NT2/D1 (cell line): ENCODE measurements at regions not wholly inside any gene's neighbourhood (a gene's known extent, or its start where the extent isn't known, plus 50 kb on each side); places are given as distances from the start of the nearest gene placed in this dataset.

Source experiments
- YY1 ChIP-seq: IDR thresholded peaks from 2 replicates; pipeline ENCODE4 v1.6.1; 2011; ENCODE audit not compliant: insufficient read length, insufficient read depth
- ZNF274 ChIP-seq: IDR thresholded peaks from 2 replicates; pipeline ENCODE4 v1.6.1; 2011; ENCODE audit warnings: mild to moderate bottlenecking, low read depth, low read length

- no peak for TF ChIP-seq YY1
- TF ChIP-seq ZNF274 = no peak
Measured at GRCh38 chr1:117312453-117313138, 54.7 kb upstream of the MAN1A2 start.
